GM12878 (cell line): ENCODE measurements at regions not wholly inside any gene's neighbourhood (a gene's known extent, or its start where the extent isn't known, plus 50 kb on each side); places are given as distances from the start of the nearest gene placed in this dataset.

Experiments used
- ATAC-seq: fragments of 200-7000 bp; cut with Tn5 transposase; 3 replicates; pipeline ENCODE4 v1.9.1; 2020; ENCODE audit warnings: mild to moderate bottlenecking, moderate library complexity
- BruUV-seq: library from RNA; stranded (reverse); fragments of 400-500 nt; replicated peaks from 2 replicates; lab custom pipeline; 2021; lab: Mats Ljungman, UMichigan
- CTCF ChIA-PET: fragments of 300-600 bp; sonication (Branson Sonifier 250); formaldehyde crosslinking; extraction: SDS; loops from one replicate; lab custom pipeline; 2021; ENCODE audit warnings: inconsistent platforms; lab: Yijun Ruan, JAX
- POLR2A ChIA-PET: fragments of 350-600 bp; formaldehyde crosslinking; extraction: SDS; loops from one replicate; lab custom pipeline; 2021; ENCODE audit warnings: inconsistent platforms; lab: Charles Lee
- RAD21 ChIA-PET: fragments of 300-600 bp; sonication (Branson Sonifier 250); formaldehyde crosslinking; loops from one replicate; lab custom pipeline; 2023; ENCODE audit warnings: antibody characterized with exemption; ENCODE audit not compliant: unreplicated experiment; lab: Charles Lee
- SMC1A ChIA-PET: fragments of 300-600 bp; sonication (Branson Sonifier 250); formaldehyde crosslinking; loops from one replicate; lab custom pipeline; 2023; ENCODE audit not compliant: unreplicated experiment, uncharacterized antibody; lab: Charles Lee
- DNase-seq: peaks from one replicate; pipeline ENCODE4 v3.0.0-alpha.2; 2011; ENCODE audit warnings: low read depth, low spot score
- FAIRE-seq: peaks from 3 replicates; lab custom pipeline; 2011; peaks lifted over from hg19 to GRCh38; lab: Jason Lieb, UNC
- H2AFZ ChIP-seq: 2 replicates; pipeline ENCODE4 v1.6.0; 2011; ENCODE audit warnings: low read depth, low read length, control low read depth; ENCODE audit not compliant: control insufficient read depth
- H3K27ac ChIP-seq: 2 replicates; pipeline ENCODE4 v1.5.1; 2011; ENCODE audit warnings: control low read depth; ENCODE audit not compliant: control insufficient read depth, insufficient read depth
- H3K27me3 ChIP-seq, 2 experiments: replicated peaks in 1 of 2; 2 replicates each; pipeline versions ENCODE4 v1.6.0 to v1.6.1; 2011; ENCODE audit warnings: low read length in 1 of 2; ENCODE audit not compliant: control insufficient read depth in 2 of 2, insufficient read depth in 2 of 2
- H3K36me3 ChIP-seq, 2 experiments: 2 replicates each; pipeline ENCODE4 v1.5.1; 2011; ENCODE audit warnings: low read length in 1 of 2; ENCODE audit not compliant: control insufficient read depth in 2 of 2, insufficient read depth in 2 of 2
- H3K4me1 ChIP-seq: 2 replicates; pipeline ENCODE4 v1.6.1; 2011; ENCODE audit warnings: mild to moderate bottlenecking, low read length, moderate library complexity, mixed read lengths; ENCODE audit not compliant: control insufficient read depth, insufficient read depth
- H3K4me2 ChIP-seq: 2 replicates; pipeline ENCODE4 v1.6.0; 2011; ENCODE audit warnings: control low read depth; ENCODE audit not compliant: control insufficient read depth, insufficient read depth
- H3K4me3 ChIP-seq: fragments of 200-600 bp; sonication (generic); 2 replicates; pipeline ENCODE4 v1.5.1; 2016
- H3K79me2 ChIP-seq: 2 replicates; pipeline ENCODE4 v1.6.0; 2011; ENCODE audit warnings: low read length; ENCODE audit not compliant: control insufficient read depth, insufficient read depth
- H3K9ac ChIP-seq: 2 replicates; pipeline ENCODE4 v1.8.0; 2011; ENCODE audit warnings: low read length, control low read depth, mixed read lengths; ENCODE audit not compliant: control insufficient read depth, insufficient read depth
- H3K9me3 ChIP-seq: replicated peaks from 3 replicates; pipeline ENCODE4 v1.5.1; 2011; ENCODE audit warnings: mild to moderate bottlenecking, low read length; ENCODE audit not compliant: control insufficient read depth, insufficient read depth
- H4K20me1 ChIP-seq: 2 replicates; pipeline ENCODE4 v1.6.0; 2011; ENCODE audit not compliant: control insufficient read depth, insufficient read depth
- CHD2 ChIP-seq: IDR thresholded peaks from 2 replicates; pipeline ENCODE4 v1.6.1; 2011; ENCODE audit warnings: low read depth, low read length, improper control_type of control experiment, borderline replicate concordance
- CREM ChIP-seq: IDR thresholded peaks from 2 replicates; pipeline ENCODE4 v1.6.1; 2014; ENCODE audit warnings: antibody characterized with exemption, low read depth
- EED ChIP-seq: sonication (generic); IDR thresholded peaks from 2 replicates; pipeline ENCODE4 v1.6.1; 2016; ENCODE audit warnings: antibody characterized with exemption, low read depth
- MLLT1 ChIP-seq: fragments of 450-650 bp; IDR thresholded peaks from 2 replicates; pipeline ENCODE4 v1.6.1; 2016; ENCODE audit warnings: mild to moderate bottlenecking
- MTA3 ChIP-seq: IDR thresholded peaks from 2 replicates; pipeline ENCODE4 v1.6.1; 2012; ENCODE audit warnings: low read length, inconsistent platforms, borderline replicate concordance
- MYB ChIP-seq: fragments of 150-350 bp; IDR thresholded peaks from 2 replicates; pipeline ENCODE4 v1.6.1; 2014; ENCODE audit warnings: mild to moderate bottlenecking, low read depth, low read length, borderline replicate concordance
- NFYB ChIP-seq: IDR thresholded peaks from 2 replicates; pipeline ENCODE4 v1.6.1; 2011; ENCODE audit warnings: low read depth, mild to moderate bottlenecking, low read length, improper control_type of control experiment, moderate library complexity; ENCODE audit not compliant: insufficient read depth
- PAX8 ChIP-seq: fragments of 450-650 bp; IDR thresholded peaks from 2 replicates; pipeline ENCODE4 v1.6.1; 2017; ENCODE audit warnings: mild to moderate bottlenecking, moderate library complexity
- RCOR1 ChIP-seq: conservative IDR thresholded peaks from 2 replicates; pipeline ENCODE4 v1.6.1; 2012; ENCODE audit warnings: low read depth, low read length, improper control_type of control experiment
- SREBF1 ChIP-seq: IDR thresholded peaks from 2 replicates; pipeline ENCODE4 v1.6.1; 2012; ENCODE audit warnings: mild to moderate bottlenecking, low read length
- TBL1XR1 ChIP-seq: IDR thresholded peaks from 2 replicates; pipeline ENCODE4 v1.6.1; 2012; ENCODE audit warnings: low read depth, low read length, improper control_type of control experiment
- WGBS: methylation state at CpG from one replicate; pipeline ENCODE4 v1.1.6; 2016; ENCODE audit warnings: low lambda C conversion rate; ENCODE audit not compliant: insufficient replicate concordance, insufficient coverage; ENCODE audit errors: missing lambda C conversion rate; 5-methylcytosine and 5-hydroxymethylcytosine counted together
- in situ Hi-C: fragments of 300-500 bp; cut with MboI; formaldehyde crosslinking; loops from 9 replicates; pipeline ENCODE4 v1.14.3; 2018; ENCODE audit warnings: mixed read lengths
- intact Hi-C: fragments of 100-400 bp; cut with micrococcal nuclease; formaldehyde crosslinking; loops from one replicate; pipeline ENCODE4 v1.14.2; 2022; ENCODE audit not compliant: unreplicated experiment
- TF ChIP-seq, protein P1 (sequence below): fragments of 450-650 bp; IDR thresholded peaks from 2 replicates; pipeline ENCODE4 v1.6.1; 2016; ENCODE audit warnings: mild to moderate bottlenecking
- TF ChIP-seq, protein P2 (sequence below): fragments of 450-650 bp; IDR thresholded peaks from 2 replicates; pipeline ENCODE4 v1.6.1; 2017; ENCODE audit warnings: low read depth, mild to moderate bottlenecking, moderate library complexity

GRCh38 chr1:185467122-185467521, 150.1 kb upstream of the IVNS1ABP start:
- intact Hi-C loops: loop anchor here (5.0 kb wide), 1 partner anchor 150 kb away; the partner anchor contains the start of gene IVNS1ABP
- no TSS peak for BruUV-seq
- no peak; the same call in 2 of the 3 replicates for ATAC-seq

GRCh38 chr1:185464777-185465176, 147.7 kb upstream of the IVNS1ABP start:
- in situ Hi-C loops: no loop called here
- H3K4me1 ChIP-seq: no peaks in the 10 kb centered on the region
- 18% methylated on average over 4 of the region's 4 CpGs for WGBS
- BruUV-seq: no TSS peak
- SMC1A ChIA-PET: interaction anchor here (0.8 kb wide), 1 partner anchor 256 kb away, joined by 3 read pairs; no protein-coding TSS in a partner anchor
- no peaks in the 10 kb centered on the region for H4K20me1 ChIP-seq
- RAD21 ChIA-PET: no interaction called here
- DNase-seq (no peak), ATAC-seq (no peak), FAIRE-seq (no peak)
- CTCF ChIA-PET: interaction anchor here (0.8 kb wide), 1 partner anchor 28 kb away, joined by 3 read pairs; no protein-coding TSS in a partner anchor
- intact Hi-C loops: loop anchor here (5.0 kb wide), 1 partner anchor 147 kb away; the partner anchor contains the start of gene IVNS1ABP
- POLR2A ChIA-PET: no interaction called here
- no peak overlapping the region for H3K4me3 ChIP-seq
- H3K36me3 ChIP-seq: no peaks in the 10 kb centered on the region
- H3K9ac ChIP-seq: no peak overlapping the region
- no peaks in the 10 kb centered on the region for H3K9me3 ChIP-seq
- no peaks in the 10 kb centered on the region for H3K79me2 ChIP-seq
- no peak overlapping the region for H2AFZ ChIP-seq
- no peak overlapping the region for H3K27ac ChIP-seq
- no peaks in the 10 kb centered on the region; a peak in 1 of 4 replicates for H3K27me3 ChIP-seq
- H3K4me2 ChIP-seq: no peak overlapping the region
- TF ChIP-seq EED (no peak), CHD2 (no peak), NFYB (no peak), MTA3 (no peak), MYB (no peak), RCOR1 (no peak), SREBF1 (no peak)
- TF ChIP-seq, protein P1, sequence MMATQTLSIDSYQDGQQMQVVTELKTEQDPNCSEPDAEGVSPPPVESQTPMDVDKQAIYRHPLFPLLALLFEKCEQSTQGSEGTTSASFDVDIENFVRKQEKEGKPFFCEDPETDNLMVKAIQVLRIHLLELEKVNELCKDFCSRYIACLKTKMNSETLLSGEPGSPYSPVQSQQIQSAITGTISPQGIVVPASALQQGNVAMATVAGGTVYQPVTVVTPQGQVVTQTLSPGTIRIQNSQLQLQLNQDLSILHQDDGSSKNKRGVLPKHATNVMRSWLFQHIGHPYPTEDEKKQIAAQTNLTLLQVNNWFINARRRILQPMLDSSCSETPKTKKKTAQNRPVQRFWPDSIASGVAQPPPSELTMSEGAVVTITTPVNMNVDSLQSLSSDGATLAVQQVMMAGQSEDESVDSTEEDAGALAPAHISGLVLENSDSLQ: no peak
- TF ChIP-seq, protein P2, sequence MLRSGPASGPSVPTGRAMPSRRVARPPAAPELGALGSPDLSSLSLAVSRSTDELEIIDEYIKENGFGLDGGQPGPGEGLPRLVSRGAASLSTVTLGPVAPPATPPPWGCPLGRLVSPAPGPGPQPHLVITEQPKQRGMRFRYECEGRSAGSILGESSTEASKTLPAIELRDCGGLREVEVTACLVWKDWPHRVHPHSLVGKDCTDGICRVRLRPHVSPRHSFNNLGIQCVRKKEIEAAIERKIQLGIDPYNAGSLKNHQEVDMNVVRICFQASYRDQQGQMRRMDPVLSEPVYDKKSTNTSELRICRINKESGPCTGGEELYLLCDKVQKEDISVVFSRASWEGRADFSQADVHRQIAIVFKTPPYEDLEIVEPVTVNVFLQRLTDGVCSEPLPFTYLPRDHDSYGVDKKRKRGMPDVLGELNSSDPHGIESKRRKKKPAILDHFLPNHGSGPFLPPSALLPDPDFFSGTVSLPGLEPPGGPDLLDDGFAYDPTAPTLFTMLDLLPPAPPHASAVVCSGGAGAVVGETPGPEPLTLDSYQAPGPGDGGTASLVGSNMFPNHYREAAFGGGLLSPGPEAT: no peak

More at GRCh38 chr1:185467122-185467521, 150.1 kb upstream of the IVNS1ABP start:
- Histone ChIP-seq H3K4me2 (no peak overlapping the region), H3K36me3 (no peaks in the 10 kb centered on the region), H3K4me3 (no peak overlapping the region), H4K20me1 (no peaks in the 10 kb centered on the region), H3K27ac (no peak overlapping the region), H2AFZ (no peak overlapping the region), H3K27me3 (no peaks in the 10 kb centered on the region; a peak in 1 of 4 replicates), H3K79me2 (no peaks in the 10 kb centered on the region), H3K9me3 (no peaks in the 10 kb centered on the region), H3K9ac (no peak overlapping the region), H3K4me1 (no peaks in the 10 kb centered on the region)
- no peak for TF ChIP-seq PAX8
- TF ChIP-seq CREM: no peak
- TF ChIP-seq TBL1XR1: no peak
- TF ChIP-seq MLLT1: no peak
- FAIRE-seq: no peak
- no peak for DNase-seq
- SMC1A ChIA-PET: interaction anchor here (1.1 kb wide), 1 partner anchor 40 kb away, joined by 3 read pairs; no protein-coding TSS in a partner anchor
- POLR2A ChIA-PET: no interaction called here
- in situ Hi-C loops: no loop called here
- WGBS: 66% methylated on average over 7 of the region's 7 CpGs
- CTCF ChIA-PET: interaction anchor here (1.0 kb wide), 1 partner anchor 93 kb away, joined by 3 read pairs; no protein-coding TSS in a partner anchor
- RAD21 ChIA-PET: no interaction called here
